Panc1 (cell line): ENCODE measurements at regions not wholly inside any gene's neighbourhood (a gene's known extent, or its start where the extent isn't known, plus 50 kb on each side); places are given as distances from the start of the nearest gene placed in this dataset.

Experiments
- ATAC-seq: fragments of 200-7000 bp; cut with Tn5 transposase; 2 replicates; pipeline ENCODE4 v1.9.1; 2020; ENCODE audit warnings: mild to moderate bottlenecking, moderate library complexity
- BruUV-seq: library from RNA; stranded (reverse); fragments of 400-500 nt; replicated peaks from 2 replicates; lab custom pipeline; 2021; lab: Mats Ljungman, UMichigan
- CTCF ChIA-PET: fragments of 300-600 bp; sonication (Branson Sonifier 250); formaldehyde crosslinking; loops from one replicate; lab custom pipeline; 2022; ENCODE audit warnings: antibody characterized with exemption; lab: Charles Lee
- POLR2A ChIA-PET: fragments of 300-600 bp; sonication (Branson Sonifier 250); formaldehyde crosslinking; loops from one replicate; lab custom pipeline; 2022; ENCODE audit warnings: antibody characterized with exemption; lab: Charles Lee
- DNase-seq: peaks from one replicate; pipeline ENCODE4 v3.0.0-alpha.2; 2010; ENCODE audit warnings: low read depth, low spot score
- H3K27ac ChIP-seq: 2 replicates; pipeline ENCODE4 v1.5.1; 2011; ENCODE audit warnings: mild to moderate bottlenecking, low read length, inconsistent platforms
- H3K27me3 ChIP-seq: fragments of 200-500 bp; sonication (Bioruptor generic); 2 replicates; pipeline ENCODE4 v1.6.0; 2014; ENCODE audit warnings: low read length, inconsistent platforms; ENCODE audit not compliant: control insufficient read depth, insufficient read depth
- H3K36me3 ChIP-seq: fragments of 200-500 bp; sonication (Bioruptor generic); 2 replicates; pipeline ENCODE4 v1.5.1; 2014; ENCODE audit warnings: inconsistent platforms, mild to moderate bottlenecking, low read length, moderate library complexity; ENCODE audit not compliant: control insufficient read depth, insufficient read depth
- H3K4me1 ChIP-seq: 2 replicates; pipeline ENCODE4 v1.5.1; 2011; ENCODE audit warnings: inconsistent platforms, mild to moderate bottlenecking, low read length, moderate library complexity; ENCODE audit not compliant: control insufficient read depth, insufficient read depth
- H3K4me3 ChIP-seq, 2 experiments: 2 replicates each; pipeline ENCODE4 v1.5.1; 2011 to 2012; ENCODE audit warnings: low read depth in 2 of 2, low read length in 2 of 2, mild to moderate bottlenecking in 2 of 2, inconsistent platforms in 1 of 2, moderate library complexity in 1 of 2
- H3K9me3 ChIP-seq: fragments of 200-500 bp; sonication (Bioruptor generic); 2 replicates; pipeline ENCODE4 v1.5.1; 2014; ENCODE audit warnings: low read depth, mild to moderate bottlenecking, inconsistent platforms, low read length, moderate library complexity; ENCODE audit not compliant: control insufficient read depth, insufficient read depth
- POLR2AphosphoS5 ChIP-seq: IDR thresholded peaks from 2 replicates; pipeline ENCODE4 v1.6.1; 2012; ENCODE audit warnings: mild to moderate bottlenecking, low read depth, low read length, moderate library complexity
- SIN3A ChIP-seq: IDR thresholded peaks from 2 replicates; pipeline ENCODE4 v1.6.1; 2012; ENCODE audit warnings: low read depth, mild to moderate bottlenecking, low read length, moderate library complexity, borderline replicate concordance; ENCODE audit not compliant: insufficient read depth
- TCF7L2 ChIP-seq: IDR thresholded peaks from 2 replicates; pipeline ENCODE4 v1.6.1; 2011; ENCODE audit warnings: mild to moderate bottlenecking, low read depth, low read length, inconsistent platforms
- in situ Hi-C: cut with HindIII; loops from 2 replicates; pipeline ENCODE4 v1.10.0; 2016; ENCODE audit warnings: low sequenced_read_pairs, low pct_unique_long_range_greater_than_20kb
- intact Hi-C: fragments of 100-400 bp; cut with micrococcal nuclease; formaldehyde crosslinking; loops from one replicate; pipeline ENCODE4 v1.10.0; 2022; ENCODE audit not compliant: unreplicated experiment
- TF ChIP-seq, protein P1 (sequence below): fragments of 450-650 bp; IDR thresholded peaks from 2 replicates; pipeline ENCODE4 v1.5.1; 2017; ENCODE audit warnings: mild to moderate bottlenecking
- TF ChIP-seq, protein P2 (sequence below), 2 experiments: IDR thresholded peaks; 2 replicates each; pipeline ENCODE4 v1.6.1; 2011 to 2012; ENCODE audit warnings: low read depth in 2 of 2, control low read depth in 1 of 2, low read length in 1 of 2, mild to moderate bottlenecking in 1 of 2, moderate library complexity in 1 of 2; ENCODE audit not compliant: insufficient read depth in 1 of 2

DNA sequence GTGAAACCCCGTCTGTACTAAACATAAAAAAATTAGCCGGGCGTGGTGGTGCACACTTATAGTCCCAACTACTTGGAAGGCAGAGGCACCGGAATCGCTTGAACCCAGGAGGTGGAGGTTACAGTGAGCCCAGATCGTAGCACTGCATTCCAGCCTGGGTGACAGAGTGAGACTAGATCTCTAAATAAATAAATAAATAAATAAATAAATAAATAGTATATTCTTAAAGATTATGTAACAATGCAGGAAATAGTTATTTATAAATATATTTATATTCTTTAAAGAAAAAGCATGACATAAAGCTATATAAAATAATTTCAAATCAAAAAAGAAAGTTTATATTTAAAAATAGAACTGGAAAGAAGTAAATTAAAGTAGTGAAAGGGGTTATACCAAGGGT is 76.4 kb downstream of the MBL2 start:
- POLR2A ChIA-PET = interaction anchor here (0.6 kb wide), 1 partner anchor 373 kb away, joined by 4 read pairs; no protein-coding TSS in a partner anchor
- BruUV-seq = no TSS peak
- Histone ChIP-seq H3K36me3 (no peaks in the 10 kb centered on the region), H3K27me3 (no peaks in the 10 kb centered on the region), H3K4me3 (no peak overlapping the region), H3K4me1 (no peaks in the 10 kb centered on the region), H3K9me3 (peaks cover 3% of the 10 kb centered on the region; the same call in 1 of the 2 replicates), H3K27ac (no peak overlapping the region)
- DNase-seq = no peak
- in situ Hi-C loops (no loop called here), intact Hi-C loops (no loop called here)
- CTCF ChIA-PET = no interaction called here
- ATAC-seq = no peak
- TF ChIP-seq SIN3A (no peak), POLR2AphosphoS5 (no peak), TCF7L2 (no peak)
- TF ChIP-seq, protein P1, sequence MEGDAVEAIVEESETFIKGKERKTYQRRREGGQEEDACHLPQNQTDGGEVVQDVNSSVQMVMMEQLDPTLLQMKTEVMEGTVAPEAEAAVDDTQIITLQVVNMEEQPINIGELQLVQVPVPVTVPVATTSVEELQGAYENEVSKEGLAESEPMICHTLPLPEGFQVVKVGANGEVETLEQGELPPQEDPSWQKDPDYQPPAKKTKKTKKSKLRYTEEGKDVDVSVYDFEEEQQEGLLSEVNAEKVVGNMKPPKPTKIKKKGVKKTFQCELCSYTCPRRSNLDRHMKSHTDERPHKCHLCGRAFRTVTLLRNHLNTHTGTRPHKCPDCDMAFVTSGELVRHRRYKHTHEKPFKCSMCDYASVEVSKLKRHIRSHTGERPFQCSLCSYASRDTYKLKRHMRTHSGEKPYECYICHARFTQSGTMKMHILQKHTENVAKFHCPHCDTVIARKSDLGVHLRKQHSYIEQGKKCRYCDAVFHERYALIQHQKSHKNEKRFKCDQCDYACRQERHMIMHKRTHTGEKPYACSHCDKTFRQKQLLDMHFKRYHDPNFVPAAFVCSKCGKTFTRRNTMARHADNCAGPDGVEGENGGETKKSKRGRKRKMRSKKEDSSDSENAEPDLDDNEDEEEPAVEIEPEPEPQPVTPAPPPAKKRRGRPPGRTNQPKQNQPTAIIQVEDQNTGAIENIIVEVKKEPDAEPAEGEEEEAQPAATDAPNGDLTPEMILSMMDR = no peak
- TF ChIP-seq, protein P2, sequence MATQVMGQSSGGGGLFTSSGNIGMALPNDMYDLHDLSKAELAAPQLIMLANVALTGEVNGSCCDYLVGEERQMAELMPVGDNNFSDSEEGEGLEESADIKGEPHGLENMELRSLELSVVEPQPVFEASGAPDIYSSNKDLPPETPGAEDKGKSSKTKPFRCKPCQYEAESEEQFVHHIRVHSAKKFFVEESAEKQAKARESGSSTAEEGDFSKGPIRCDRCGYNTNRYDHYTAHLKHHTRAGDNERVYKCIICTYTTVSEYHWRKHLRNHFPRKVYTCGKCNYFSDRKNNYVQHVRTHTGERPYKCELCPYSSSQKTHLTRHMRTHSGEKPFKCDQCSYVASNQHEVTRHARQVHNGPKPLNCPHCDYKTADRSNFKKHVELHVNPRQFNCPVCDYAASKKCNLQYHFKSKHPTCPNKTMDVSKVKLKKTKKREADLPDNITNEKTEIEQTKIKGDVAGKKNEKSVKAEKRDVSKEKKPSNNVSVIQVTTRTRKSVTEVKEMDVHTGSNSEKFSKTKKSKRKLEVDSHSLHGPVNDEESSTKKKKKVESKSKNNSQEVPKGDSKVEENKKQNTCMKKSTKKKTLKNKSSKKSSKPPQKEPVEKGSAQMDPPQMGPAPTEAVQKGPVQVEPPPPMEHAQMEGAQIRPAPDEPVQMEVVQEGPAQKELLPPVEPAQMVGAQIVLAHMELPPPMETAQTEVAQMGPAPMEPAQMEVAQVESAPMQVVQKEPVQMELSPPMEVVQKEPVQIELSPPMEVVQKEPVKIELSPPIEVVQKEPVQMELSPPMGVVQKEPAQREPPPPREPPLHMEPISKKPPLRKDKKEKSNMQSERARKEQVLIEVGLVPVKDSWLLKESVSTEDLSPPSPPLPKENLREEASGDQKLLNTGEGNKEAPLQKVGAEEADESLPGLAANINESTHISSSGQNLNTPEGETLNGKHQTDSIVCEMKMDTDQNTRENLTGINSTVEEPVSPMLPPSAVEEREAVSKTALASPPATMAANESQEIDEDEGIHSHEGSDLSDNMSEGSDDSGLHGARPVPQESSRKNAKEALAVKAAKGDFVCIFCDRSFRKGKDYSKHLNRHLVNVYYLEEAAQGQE (IDR thresholded peaks at IDR 0.05; ENCODE audit: insufficient read depth in 1 of 2, low read depth in 2 of 2, low read length in 1 of 2) = no peak

DNA sequence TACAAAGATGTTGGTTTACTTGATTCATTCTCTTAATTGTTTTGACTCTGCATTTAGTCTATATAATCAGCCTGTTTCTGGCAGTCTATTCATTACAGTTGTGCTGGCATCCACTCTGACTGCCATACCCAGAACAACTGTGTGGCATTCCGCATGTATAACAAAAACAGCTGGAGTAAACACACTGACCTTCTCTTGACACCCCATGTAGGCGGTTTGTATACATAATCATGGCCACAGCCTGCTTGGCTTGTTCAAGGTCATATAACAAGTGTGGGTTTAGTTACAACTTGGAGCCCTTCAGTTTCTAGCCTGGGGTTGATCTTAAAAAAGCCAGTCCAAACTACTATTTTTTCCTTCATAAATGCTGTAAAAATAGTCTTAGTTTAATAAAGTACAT is 70.9 kb downstream of the MBL2 start:
- POLR2A ChIA-PET = no interaction called here
- Histone ChIP-seq H3K9me3 (no peaks in the 10 kb centered on the region), H3K27ac (no peak overlapping the region), H3K27me3 (no peaks in the 10 kb centered on the region), H3K4me3 (no peak overlapping the region), H3K4me1 (no peaks in the 10 kb centered on the region), H3K36me3 (no peaks in the 10 kb centered on the region)
- no TSS peak for BruUV-seq
- no peak for ATAC-seq
- intact Hi-C loops (no loop called here), in situ Hi-C loops (no loop called here)
- no peak for DNase-seq
- CTCF ChIA-PET = no interaction called here
- TF ChIP-seq, protein P2 (IDR thresholded peaks at IDR 0.05; ENCODE audit: insufficient read depth in 1 of 2, low read depth in 2 of 2, low read length in 1 of 2) = no peak
- TF ChIP-seq POLR2AphosphoS5 (no peak), SIN3A (no peak), TCF7L2 (no peak)
- TF ChIP-seq, protein P1 = no peak
